ENCODE measurements at regions not wholly inside any gene's neighbourhood (a gene's known extent, or its start where the extent isn't known, plus 50 kb on each side); places are given as distances from the start of the nearest gene placed in this dataset.

DNA sequence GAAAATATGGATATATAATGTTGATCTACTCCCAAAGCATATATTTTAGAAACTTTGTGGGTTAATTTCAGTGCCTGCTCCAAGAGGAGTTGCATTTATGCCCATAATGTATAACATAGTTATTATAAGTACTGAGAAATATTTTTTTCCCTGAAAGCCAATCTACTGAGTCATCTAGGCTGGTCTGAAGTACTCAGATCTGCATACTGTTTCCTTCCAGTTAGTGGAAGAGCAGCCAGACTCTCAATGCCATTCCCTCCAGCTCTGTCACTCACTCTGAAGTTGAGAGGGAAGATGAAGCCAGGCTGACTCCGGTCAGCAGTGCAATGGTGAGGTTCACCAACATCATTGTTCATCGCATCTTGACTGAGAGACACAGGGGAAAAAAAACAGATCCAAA lies 505.1 kb downstream of the PPARGC1A start:
- ChIA-PET POLR2A (no interaction called here), CTCF (no interaction called here)
- TF ChIP-seq, protein P1, sequence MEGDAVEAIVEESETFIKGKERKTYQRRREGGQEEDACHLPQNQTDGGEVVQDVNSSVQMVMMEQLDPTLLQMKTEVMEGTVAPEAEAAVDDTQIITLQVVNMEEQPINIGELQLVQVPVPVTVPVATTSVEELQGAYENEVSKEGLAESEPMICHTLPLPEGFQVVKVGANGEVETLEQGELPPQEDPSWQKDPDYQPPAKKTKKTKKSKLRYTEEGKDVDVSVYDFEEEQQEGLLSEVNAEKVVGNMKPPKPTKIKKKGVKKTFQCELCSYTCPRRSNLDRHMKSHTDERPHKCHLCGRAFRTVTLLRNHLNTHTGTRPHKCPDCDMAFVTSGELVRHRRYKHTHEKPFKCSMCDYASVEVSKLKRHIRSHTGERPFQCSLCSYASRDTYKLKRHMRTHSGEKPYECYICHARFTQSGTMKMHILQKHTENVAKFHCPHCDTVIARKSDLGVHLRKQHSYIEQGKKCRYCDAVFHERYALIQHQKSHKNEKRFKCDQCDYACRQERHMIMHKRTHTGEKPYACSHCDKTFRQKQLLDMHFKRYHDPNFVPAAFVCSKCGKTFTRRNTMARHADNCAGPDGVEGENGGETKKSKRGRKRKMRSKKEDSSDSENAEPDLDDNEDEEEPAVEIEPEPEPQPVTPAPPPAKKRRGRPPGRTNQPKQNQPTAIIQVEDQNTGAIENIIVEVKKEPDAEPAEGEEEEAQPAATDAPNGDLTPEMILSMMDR (IDR thresholded peaks at IDR 0.05; ENCODE audit: insufficient read depth, low read length, missing control alignments), result no peak
- H3K4me3 ChIP-seq (ENCODE audit: low read depth, low read length), result no peak overlapping the region
- no peak for DNase-seq (ENCODE audit: low read depth, low spot score)

DNA sequence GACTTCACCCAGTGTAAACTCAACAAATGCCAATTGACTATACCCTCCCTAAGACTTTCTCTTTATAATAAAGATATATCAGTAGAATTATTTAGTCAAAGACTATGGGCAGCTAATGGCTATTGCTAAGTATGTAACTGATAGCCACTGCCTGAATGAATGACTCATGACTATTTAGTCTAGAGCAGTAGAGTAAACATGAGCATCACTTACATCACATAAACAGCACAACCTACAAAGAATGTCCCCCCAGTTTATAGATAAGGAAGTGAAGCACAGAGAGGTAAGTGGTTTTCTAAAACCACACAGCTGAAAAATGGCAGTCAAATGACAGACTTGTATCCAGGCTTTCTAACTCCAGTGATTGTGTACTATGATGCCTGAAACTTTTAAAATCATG lies 507.0 kb downstream of the PPARGC1A start:
- POLR2A ChIA-PET, result no interaction called here
- CTCF ChIA-PET, result no interaction called here
- no peak overlapping the region for H3K4me3 ChIP-seq (ENCODE audit: low read depth, low read length)
- DNase-seq (ENCODE audit: low read depth, low spot score), result no peak
- TF ChIP-seq, protein P1 (IDR thresholded peaks at IDR 0.05; ENCODE audit: insufficient read depth, low read length, missing control alignments), result no peak

DNA sequence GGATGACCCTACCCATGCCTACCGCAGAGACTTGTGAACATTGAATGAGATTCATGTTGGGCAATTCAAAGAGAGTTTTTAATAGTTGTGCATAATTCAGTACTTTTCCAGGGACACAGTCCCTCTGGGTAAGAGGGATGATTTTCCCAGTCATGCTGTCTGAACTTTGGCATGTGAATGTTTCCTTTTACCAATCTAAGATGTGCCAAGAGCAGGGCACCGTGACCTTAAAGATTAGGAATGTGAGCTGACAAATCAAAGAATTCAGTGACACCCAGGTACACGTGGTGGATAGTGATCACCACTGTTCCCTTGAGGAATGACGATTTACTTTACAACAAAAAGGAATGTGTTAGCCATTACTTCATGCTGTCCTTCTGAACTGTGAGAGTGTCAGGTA lies 515.6 kb downstream of the PPARGC1A start:
- DNase-seq (ENCODE audit: low read depth, low spot score), result no peak
- ChIA-PET CTCF (no interaction called here), POLR2A (no interaction called here)
- TF ChIP-seq, protein P1 (IDR thresholded peaks at IDR 0.05; ENCODE audit: insufficient read depth, low read length, missing control alignments), result no peak
- no peak overlapping the region for H3K4me3 ChIP-seq (ENCODE audit: low read depth, low read length)

DNA sequence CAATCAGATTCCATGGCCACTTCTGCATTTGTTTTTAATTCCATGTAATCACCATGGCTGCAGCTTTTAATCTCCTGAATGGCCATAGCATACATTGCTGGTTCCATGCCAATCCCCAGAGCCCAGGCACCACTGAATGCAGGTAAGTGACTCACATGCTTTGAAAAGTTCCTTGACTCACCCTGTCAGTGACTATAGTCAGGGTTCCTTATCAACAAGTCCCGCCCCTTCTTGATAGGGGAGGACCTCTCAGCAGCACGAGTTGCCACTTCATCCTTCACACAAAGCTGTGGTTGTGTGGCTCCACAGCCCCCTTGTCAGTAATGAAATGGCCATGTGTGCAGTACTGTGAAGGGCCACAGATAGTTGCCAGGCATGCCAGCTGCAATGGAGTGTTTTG lies 516.6 kb downstream of the PPARGC1A start:
- POLR2A ChIA-PET, result no interaction called here
- no peak for DNase-seq (ENCODE audit: low read depth, low spot score)
- H3K4me3 ChIP-seq (ENCODE audit: low read depth, low read length), result no peak overlapping the region
- CTCF ChIA-PET, result no interaction called here
- TF ChIP-seq, protein P1 (IDR thresholded peaks at IDR 0.05; ENCODE audit: insufficient read depth, low read length, missing control alignments), result no peak

DNA sequence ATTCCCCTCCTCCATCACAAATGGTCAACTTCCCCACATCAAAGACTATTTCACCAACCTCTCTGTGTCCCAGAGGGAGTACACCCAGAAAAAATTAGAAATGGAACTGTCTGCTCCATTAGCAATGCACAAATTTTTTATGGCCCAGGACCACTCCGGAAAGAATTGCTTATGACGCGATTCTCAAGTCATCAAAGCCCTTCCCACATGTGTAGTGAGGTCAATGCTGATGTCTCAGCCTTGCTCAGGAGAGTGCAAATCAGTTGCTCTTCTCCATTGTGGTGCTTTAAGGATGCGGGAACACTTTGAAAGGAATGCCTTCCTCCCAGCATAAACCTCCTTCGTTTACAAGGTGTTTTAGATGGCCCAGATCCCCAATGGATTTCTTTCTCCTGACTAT lies 518.3 kb downstream of the PPARGC1A start:
- ChIA-PET POLR2A (no interaction called here), CTCF (no interaction called here)
- TF ChIP-seq, protein P1 (IDR thresholded peaks at IDR 0.05; ENCODE audit: insufficient read depth, low read length, missing control alignments), result no peak
- DNase-seq (ENCODE audit: low read depth, low spot score), result no peak
- no peak overlapping the region for H3K4me3 ChIP-seq (ENCODE audit: low read depth, low read length)

DNA sequence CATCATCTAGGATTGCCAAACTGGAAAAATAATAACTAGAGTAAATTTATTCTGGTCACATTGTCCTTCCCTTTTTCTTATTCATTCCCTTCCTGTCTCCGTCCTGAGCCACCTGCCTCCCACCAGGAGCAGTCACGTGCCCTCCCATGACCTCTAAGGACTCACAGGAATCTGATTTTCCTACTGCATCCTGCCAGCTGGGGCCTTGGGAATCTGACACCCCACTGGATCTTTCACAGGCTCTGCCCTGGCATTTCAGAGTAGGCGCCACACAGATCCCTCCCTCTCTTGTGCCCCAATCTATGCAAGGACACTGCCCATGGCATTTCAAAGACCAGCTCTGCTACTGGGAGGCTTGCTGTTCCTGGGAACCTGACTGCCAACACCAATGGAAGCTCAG lies 520.5 kb downstream of the PPARGC1A start:
- CTCF ChIA-PET, result no interaction called here

More for the DNA sequence above, 520.5 kb downstream of the PPARGC1A start:
- no peak for DNase-seq (ENCODE audit: low read depth, low spot score)
- TF ChIP-seq, protein P1 (IDR thresholded peaks at IDR 0.05; ENCODE audit: insufficient read depth, low read length, missing control alignments), result no peak
- no peak overlapping the region for H3K4me3 ChIP-seq (ENCODE audit: low read depth, low read length)
- POLR2A ChIA-PET, result no interaction called here

Data from AG04449 (cell line).